ENCODE measurements at regions not wholly inside any gene's neighbourhood (a gene's known extent, or its start where the extent isn't known, plus 50 kb on each side); places are given as distances from the start of the nearest gene placed in this dataset.

DNA sequence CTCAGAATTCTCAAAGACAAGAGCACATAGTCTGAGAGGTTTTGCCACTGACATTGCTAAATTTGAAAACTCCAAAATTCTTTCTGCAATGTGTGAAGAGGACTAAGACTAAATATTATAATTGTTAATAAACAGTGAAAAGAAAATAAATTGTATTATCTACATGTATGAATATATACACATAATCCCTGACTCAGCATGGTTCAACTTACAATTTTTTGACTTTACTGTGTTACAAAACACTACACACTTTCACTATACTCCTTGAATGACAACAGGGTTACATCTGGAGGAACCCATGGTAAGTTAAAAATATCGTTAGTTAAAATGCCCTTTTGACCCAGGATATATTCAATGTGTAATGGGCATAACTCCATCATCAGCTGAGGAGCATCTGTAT is 2017.2 kb upstream of the TENM3 start:
- TF ChIP-seq EZH2 (optimal IDR thresholded peaks at IDR 0.05; ENCODE audit: low read depth, low read length): no peak
- TF ChIP-seq, protein P1, sequence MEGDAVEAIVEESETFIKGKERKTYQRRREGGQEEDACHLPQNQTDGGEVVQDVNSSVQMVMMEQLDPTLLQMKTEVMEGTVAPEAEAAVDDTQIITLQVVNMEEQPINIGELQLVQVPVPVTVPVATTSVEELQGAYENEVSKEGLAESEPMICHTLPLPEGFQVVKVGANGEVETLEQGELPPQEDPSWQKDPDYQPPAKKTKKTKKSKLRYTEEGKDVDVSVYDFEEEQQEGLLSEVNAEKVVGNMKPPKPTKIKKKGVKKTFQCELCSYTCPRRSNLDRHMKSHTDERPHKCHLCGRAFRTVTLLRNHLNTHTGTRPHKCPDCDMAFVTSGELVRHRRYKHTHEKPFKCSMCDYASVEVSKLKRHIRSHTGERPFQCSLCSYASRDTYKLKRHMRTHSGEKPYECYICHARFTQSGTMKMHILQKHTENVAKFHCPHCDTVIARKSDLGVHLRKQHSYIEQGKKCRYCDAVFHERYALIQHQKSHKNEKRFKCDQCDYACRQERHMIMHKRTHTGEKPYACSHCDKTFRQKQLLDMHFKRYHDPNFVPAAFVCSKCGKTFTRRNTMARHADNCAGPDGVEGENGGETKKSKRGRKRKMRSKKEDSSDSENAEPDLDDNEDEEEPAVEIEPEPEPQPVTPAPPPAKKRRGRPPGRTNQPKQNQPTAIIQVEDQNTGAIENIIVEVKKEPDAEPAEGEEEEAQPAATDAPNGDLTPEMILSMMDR (IDR thresholded peaks at IDR 0.05; ENCODE audit: low read length): no peak

Data from MM.1S (cell line).